T-cell (primary cell): ENCODE measurements at regions not wholly inside any gene's neighbourhood (a gene's known extent, or its start where the extent isn't known, plus 50 kb on each side); places are given as distances from the start of the nearest gene placed in this dataset.

ENCODE experiments used
- ATAC-seq, 4 experiments: fragments of 200-7000 bp in 3 of 4; fragments of 150-1000 bp in 1 of 4; cut with Tn5 transposase; replicated peaks in 1 of 4; 1 replicate in 3 of 4; 2 replicates in 1 of 4; pipeline ENCODE4 v1.10.0; 2021; ENCODE audit warnings: moderate library complexity in 3 of 4, mild to moderate bottlenecking in 2 of 4, moderate number of reproducible peaks in 1 of 4
- CTCF ChIA-PET, 2 donors: fragments of 300-600 bp; sonication (Branson Sonifier 250); formaldehyde crosslinking; loops; one replicate each; lab custom pipeline; 2022; ENCODE audit warnings: antibody characterized with exemption in 2 of 2; lab: Charles Lee
- POLR2A ChIA-PET, 2 donors: fragments of 300-600 bp; sonication (Branson Sonifier 250); formaldehyde crosslinking; loops; one replicate each; lab custom pipeline; 2022; ENCODE audit warnings: antibody characterized with exemption in 2 of 2; lab: Charles Lee
- DNase-seq, 35 experiments: peaks; one replicate each; pipeline versions ENCODE4 v3.0.0 to v3.0.0-alpha.2; 2013 to 2023
- H3K27ac ChIP-seq: one replicate; pipeline ENCODE4 v1.5.1; 2013; ENCODE audit warnings: low read length
- H3K27me3 ChIP-seq, 2 experiments: replicated peaks in 1 of 2; 1 replicate in 1 of 2; 2 replicates in 1 of 2; pipeline versions ENCODE4 v1.6.1 to v1.7.0; 2013; ENCODE audit warnings: low read length in 1 of 2, mixed read lengths in 1 of 2; ENCODE audit not compliant: control insufficient read depth in 2 of 2, insufficient read depth in 2 of 2; ENCODE audit errors: extremely low read depth in 1 of 2
- H3K36me3 ChIP-seq, 2 donors: 1 replicate in 1 of 2; 2 replicates in 1 of 2; pipeline versions ENCODE4 v1.6.1 to v1.7.0; 2013; ENCODE audit warnings: low read length in 1 of 2; ENCODE audit not compliant: control insufficient read depth in 2 of 2, insufficient read depth in 1 of 2; ENCODE audit errors: extremely low read depth in 1 of 2
- H3K4me1 ChIP-seq, 2 experiments: 1 replicate in 1 of 2; 2 replicates in 1 of 2; pipeline versions ENCODE4 v1.6.1 to v1.7.0; 2013; ENCODE audit warnings: low read length in 2 of 2, mixed read lengths in 1 of 2; ENCODE audit not compliant: insufficient read depth in 2 of 2, control insufficient read depth in 1 of 2; ENCODE audit errors: extremely low read depth in 1 of 2
- H3K4me3 ChIP-seq, 2 donors: 1 replicate in 1 of 2; 2 replicates in 1 of 2; pipeline versions ENCODE4 v1.5.1 to v1.7.0; 2013; ENCODE audit warnings: mild to moderate bottlenecking in 2 of 2, low read length in 1 of 2, moderate library complexity in 1 of 2; ENCODE audit not compliant: control insufficient read depth in 1 of 2; ENCODE audit errors: extremely low read depth in 1 of 2
- H3K9me3 ChIP-seq: 2 replicates; pipeline ENCODE4 v1.7.0; 2013
- H3K27ac Mint-ChIP-seq, 2 donors: one replicate each; pipeline ENCODE4 v1.8.0; 2020 to 2021; ENCODE audit warnings: mild to moderate bottlenecking in 2 of 2, mixed read lengths in 2 of 2
- H3K27me3 Mint-ChIP-seq, 2 donors: one replicate each; pipeline ENCODE4 v1.8.0; 2021 to 2022; ENCODE audit warnings: mixed read lengths in 2 of 2
- H3K36me3 Mint-ChIP-seq: one replicate; pipeline ENCODE4 v1.8.0; 2021; ENCODE audit warnings: mixed read lengths
- H3K4me1 Mint-ChIP-seq, 3 donors: one replicate each; pipeline ENCODE4 v1.8.0; 2020 to 2022; ENCODE audit warnings: mixed read lengths in 3 of 3, mild to moderate bottlenecking in 1 of 3
- H3K4me3 Mint-ChIP-seq, 3 donors: one replicate each; pipeline ENCODE4 v1.8.0; 2020 to 2022; ENCODE audit warnings: mild to moderate bottlenecking in 3 of 3, mixed read lengths in 3 of 3, moderate library complexity in 3 of 3
- H3K9me3 Mint-ChIP-seq, 3 donors: one replicate each; pipeline ENCODE4 v1.8.0; 2020 to 2022; ENCODE audit warnings: mixed read lengths in 3 of 3
- WGBS: methylation state at CpG from one replicate; pipeline ENCODE4 v1.1.5; 2013; ENCODE audit warnings: missing lambda C conversion rate; ENCODE audit not compliant: insufficient coverage; 5-methylcytosine and 5-hydroxymethylcytosine counted together

DNA sequence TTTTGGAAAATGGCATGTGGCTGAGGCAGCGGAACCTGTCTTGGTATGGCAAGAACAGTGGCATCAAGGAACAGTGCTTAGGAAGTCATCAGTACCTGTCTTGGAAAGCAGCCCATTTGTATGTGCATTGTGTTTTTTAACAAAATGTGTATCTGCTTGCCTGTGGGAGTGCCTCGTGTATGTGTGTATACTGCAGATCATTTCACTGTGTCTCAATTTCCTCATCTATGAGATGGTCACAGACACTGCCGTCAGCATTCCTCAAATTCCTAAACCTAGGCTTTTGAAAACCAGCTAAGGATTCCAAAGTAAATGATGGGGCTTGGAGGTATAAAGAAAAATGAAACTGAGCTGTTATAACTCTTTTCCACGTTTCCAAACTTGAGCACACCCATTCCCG, 441.3 kb downstream of the RND3 start:
- Histone ChIP-seq H3K4me3 (no peak overlapping the region), H3K9me3 (no peaks in the 10 kb centered on the region), H3K36me3 (no peaks in the 10 kb centered on the region), H3K27me3 (no peaks in the 10 kb centered on the region), H3K4me1 (no peaks in the 10 kb centered on the region), H3K27ac (no peak overlapping the region)
- no peak for ATAC-seq
- no peak overlapping the region for H3K27ac Mint-ChIP-seq
- H3K36me3 Mint-ChIP-seq: no peaks in the 10 kb centered on the region
- H3K4me3 Mint-ChIP-seq: no peak overlapping the region
- WGBS: no CpG with 5 or more reads among the region's 5 CpGs
- no peaks in the 10 kb centered on the region for H3K4me1 Mint-ChIP-seq
- POLR2A ChIA-PET: no interaction called here
- H3K9me3 Mint-ChIP-seq: peaks cover 6 to 8% (median 7%) of the 10 kb centered on the region in 3 donors
- no peak for DNase-seq
- CTCF ChIA-PET: no interaction called here
- H3K27me3 Mint-ChIP-seq: no peaks in the 10 kb centered on the region

DNA sequence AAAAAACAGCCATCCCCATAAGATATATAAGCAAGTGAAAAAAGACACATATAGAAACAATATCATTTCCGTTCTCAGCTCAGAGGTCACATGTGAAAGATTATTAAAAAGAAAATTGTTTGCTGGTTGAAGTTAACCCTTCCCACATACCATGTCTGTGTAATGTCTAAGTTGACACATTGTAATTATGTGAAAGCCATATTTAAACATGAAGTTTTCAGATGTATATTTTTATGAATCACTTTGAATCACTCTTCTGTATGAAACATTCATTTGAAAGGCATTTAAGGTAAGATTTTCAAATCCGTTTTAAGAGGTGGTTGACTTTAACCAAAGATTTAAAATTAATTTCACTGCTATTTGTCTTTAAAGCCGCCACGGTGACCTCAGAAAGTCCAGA, 441.9 kb downstream of the RND3 start:
- H3K36me3 ChIP-seq: no peaks in the 10 kb centered on the region
- no peaks in the 10 kb centered on the region for H3K9me3 ChIP-seq
- Mint-ChIP-seq H3K36me3 (no peaks in the 10 kb centered on the region), H3K4me1 (no peaks in the 10 kb centered on the region), H3K9me3 (peaks cover 6 to 10% (median 8%) of the 10 kb centered on the region in 3 donors), H3K27me3 (no peaks in the 10 kb centered on the region), H3K27ac (no peak overlapping the region), H3K4me3 (no peak overlapping the region)
- H3K4me3 ChIP-seq: no peak overlapping the region
- 100% methylated on average over 1 of the region's 4 CpGs for WGBS
- CTCF ChIA-PET: no interaction called here
- ATAC-seq: no peak
- no peak overlapping the region for H3K27ac ChIP-seq
- POLR2A ChIA-PET: no interaction called here
- DNase-seq: no peak
- H3K27me3 ChIP-seq: no peaks in the 10 kb centered on the region
- no peaks in the 10 kb centered on the region for H3K4me1 ChIP-seq

- ChIA-PET CTCF (interaction anchor here in 1 of 2 donors (0.6 kb wide), 1 partner anchor 113 kb away, joined by 3 read pairs; no protein-coding TSS in a partner anchor), POLR2A (no interaction called here)
- no peak overlapping the region for H3K27ac ChIP-seq
- H3K9me3 ChIP-seq: no peaks in the 10 kb centered on the region
- Mint-ChIP-seq H3K4me1 (no peaks in the 10 kb centered on the region), H3K4me3 (no peak overlapping the region), H3K9me3 (peaks cover 0 to 10% (median 3%) of the 10 kb centered on the region in 3 donors), H3K27ac (no peak overlapping the region), H3K27me3 (no peaks in the 10 kb centered on the region), H3K36me3 (no peaks in the 10 kb centered on the region)
- ATAC-seq (no peak), DNase-seq (no peak)
- 100% methylated on average over 1 of the region's 2 CpGs for WGBS
- no peaks in the 10 kb centered on the region for H3K4me1 ChIP-seq
- no peak overlapping the region for H3K4me3 ChIP-seq
- no peaks in the 10 kb centered on the region for H3K36me3 ChIP-seq
- H3K27me3 ChIP-seq: no peaks in the 10 kb centered on the region
These were observed 444.3 kb downstream of the RND3 start for GRCh38 chr2:150043172-150043500.

DNA sequence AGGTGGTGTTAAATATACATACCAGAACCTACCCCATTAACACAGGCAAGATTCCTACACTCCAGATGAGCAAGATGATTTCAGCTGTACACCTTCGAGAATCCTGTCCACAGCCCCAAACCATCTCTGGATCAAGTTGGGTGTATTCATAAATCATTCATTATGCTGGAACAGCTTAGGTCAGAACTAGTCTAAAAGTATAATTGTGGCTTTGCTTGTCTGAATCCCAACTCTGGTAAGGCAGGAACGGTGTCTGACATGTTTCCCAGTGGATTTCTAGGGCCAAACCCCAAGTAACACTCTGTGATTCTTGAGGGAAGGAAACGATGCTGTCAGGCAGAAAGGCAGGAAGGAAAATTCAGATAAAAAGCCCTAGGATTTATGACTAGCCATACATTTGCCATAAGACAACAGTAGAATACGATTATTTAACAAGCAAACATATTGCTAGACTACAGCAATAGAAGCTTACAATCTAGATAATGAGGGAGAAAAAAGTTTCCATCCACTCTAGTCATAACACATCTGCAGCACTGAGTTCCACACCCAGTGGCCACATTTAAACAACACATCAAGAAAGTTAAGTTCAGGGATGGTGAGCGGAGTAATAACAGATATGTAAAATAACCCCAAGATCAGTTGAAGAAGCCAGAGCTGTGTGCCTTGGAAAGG, 444.8 kb downstream of the RND3 start:
- H3K27me3 Mint-ChIP-seq: no peaks in the 10 kb centered on the region
- DNase-seq: no peak
- no peaks in the 10 kb centered on the region for H3K4me1 Mint-ChIP-seq
- WGBS: no CpG with 5 or more reads among the region's 5 CpGs
- no peaks in the 10 kb centered on the region for H3K36me3 ChIP-seq
- no peaks in the 10 kb centered on the region for H3K27me3 ChIP-seq
- H3K4me3 Mint-ChIP-seq: no peak overlapping the region
- peaks cover 0 to 10% (median 3%) of the 10 kb centered on the region in 3 donors for H3K9me3 Mint-ChIP-seq
- no peak overlapping the region for H3K27ac Mint-ChIP-seq
- H3K36me3 Mint-ChIP-seq: no peaks in the 10 kb centered on the region
- H3K9me3 ChIP-seq: no peaks in the 10 kb centered on the region
- ChIA-PET POLR2A (no interaction called here), CTCF (interaction anchor here in 1 of 2 donors (0.6 kb wide), 1 partner anchor 113 kb away, joined by 3 read pairs; no protein-coding TSS in a partner anchor)
- H3K4me3 ChIP-seq: no peak overlapping the region
- no peak for ATAC-seq
- no peaks in the 10 kb centered on the region for H3K4me1 ChIP-seq
- H3K27ac ChIP-seq: no peak overlapping the region

- no peaks in the 10 kb centered on the region for H3K36me3 ChIP-seq
- ATAC-seq (no peak), DNase-seq (no peak)
- no peaks in the 10 kb centered on the region for H3K4me1 Mint-ChIP-seq
- ChIA-PET CTCF (interaction anchor here in 1 of 2 donors (0.6 kb wide), 1 partner anchor 125 kb away, joined by 3 read pairs; no protein-coding TSS in a partner anchor), POLR2A (no interaction called here)
- no peak overlapping the region for H3K4me3 ChIP-seq
- WGBS: 60% methylated on average over 2 of the region's 8 CpGs
- no peaks in the 10 kb centered on the region for H3K36me3 Mint-ChIP-seq
- H3K4me3 Mint-ChIP-seq: no peak overlapping the region
- no peaks in the 10 kb centered on the region for H3K9me3 ChIP-seq
- H3K27ac Mint-ChIP-seq: no peak overlapping the region
- no peak overlapping the region for H3K27ac ChIP-seq
- no peaks in the 10 kb centered on the region for H3K27me3 ChIP-seq
- H3K4me1 ChIP-seq: no peaks in the 10 kb centered on the region
- peaks cover 0 to 10% (median 3%) of the 10 kb centered on the region in 3 donors for H3K9me3 Mint-ChIP-seq
- H3K27me3 Mint-ChIP-seq: no peaks in the 10 kb centered on the region
These were observed 445.6 kb downstream of the RND3 start for GRCh38 chr2:150041722-150042425.

DNA sequence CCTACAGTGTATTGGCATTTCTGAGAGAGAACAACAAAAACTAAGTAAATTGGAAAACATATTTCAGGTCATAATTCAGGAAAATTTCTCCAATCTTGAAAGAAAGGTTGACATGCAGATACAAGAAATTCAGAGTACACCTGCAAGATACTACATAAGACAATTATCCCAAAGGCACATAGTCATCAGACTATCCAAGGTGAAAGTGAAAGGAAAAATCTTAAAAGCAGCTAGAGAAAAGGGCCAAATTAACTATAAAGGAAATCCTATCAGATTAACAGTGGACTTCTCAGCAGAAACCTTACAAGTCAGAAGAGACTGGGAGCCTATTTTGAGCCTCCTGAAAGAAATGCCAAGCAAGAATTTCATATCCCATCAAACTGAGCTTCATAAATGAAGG, 449.0 kb upstream of the MMADHC start:
- H3K27ac Mint-ChIP-seq: no peak overlapping the region
- no peak overlapping the region for H3K27ac ChIP-seq
- no peaks in the 10 kb centered on the region for H3K36me3 Mint-ChIP-seq
- DNase-seq (no peak), ATAC-seq (no peak)
- no peaks in the 10 kb centered on the region for H3K4me1 Mint-ChIP-seq
- ChIA-PET POLR2A (interaction anchor here in 1 of 2 donors (0.7 kb wide), 1 partner anchor 40 kb away, joined by 3 read pairs; no protein-coding TSS in a partner anchor), CTCF (no interaction called here)
- H3K9me3 Mint-ChIP-seq: peaks cover 0 to 3% (median 3%) of the 10 kb centered on the region in 3 donors
- H3K27me3 Mint-ChIP-seq: no peaks in the 10 kb centered on the region
- H3K36me3 ChIP-seq: no peaks in the 10 kb centered on the region
- H3K4me1 ChIP-seq: no peaks in the 10 kb centered on the region
- no peak overlapping the region for H3K4me3 Mint-ChIP-seq
- H3K4me3 ChIP-seq: no peak overlapping the region
- no peaks in the 10 kb centered on the region for H3K9me3 ChIP-seq
- no peaks in the 10 kb centered on the region for H3K27me3 ChIP-seq
